SK-N-SH treated with all-trans-retinoic acid at 6 μM for 48 hours (cell line): ENCODE measurements at regions not wholly inside any gene's neighbourhood (a gene's known extent, or its start where the extent isn't known, plus 50 kb on each side); places are given as distances from the start of the nearest gene placed in this dataset.

Experiments used
- ATAC-seq: fragments of 200-7000 bp; cut with Tn5 transposase; 3 replicates; pipeline ENCODE4 v1.9.1; 2020; ENCODE audit warnings: mild to moderate bottlenecking, moderate library complexity
- ARNTL ChIP-seq: fragments of 450-650 bp; formaldehyde crosslinking; IDR thresholded peaks from 2 replicates; pipeline ENCODE4 v1.5.0; 2020; ENCODE audit warnings: low read depth, mild to moderate bottlenecking, moderate library complexity, borderline replicate concordance
- BACH2 ChIP-seq: fragments of 250-450 bp; sonication (Bioruptor Pico); IDR thresholded peaks from 2 replicates; pipeline ENCODE4 v1.9.0; 2021; ENCODE audit warnings: mild to moderate bottlenecking, borderline replicate concordance
- CSDC2 ChIP-seq: fragments of 250-450 bp; sonication (Bioruptor Pico); IDR thresholded peaks from 2 replicates; pipeline ENCODE4 v1.5.0; 2020; ENCODE audit warnings: mild to moderate bottlenecking, moderate library complexity
- CSRNP3 ChIP-seq: fragments of 250-450 bp; sonication (Bioruptor Pico); IDR thresholded peaks from 2 replicates; pipeline ENCODE4 v1.5.1; 2021; ENCODE audit warnings: mild to moderate bottlenecking, moderate library complexity
- ESRRG ChIP-seq: fragments of 250-450 bp; sonication (Bioruptor Pico); IDR thresholded peaks from 2 replicates; pipeline ENCODE4 v1.6.1; 2021; ENCODE audit warnings: mild to moderate bottlenecking
- GLIS3 ChIP-seq: fragments of 250-450 bp; sonication (Bioruptor Pico); IDR thresholded peaks from 2 replicates; pipeline ENCODE4 v1.5.0; 2020; ENCODE audit warnings: mild to moderate bottlenecking, moderate library complexity
- ISL1 ChIP-seq: fragments of 250-450 bp; sonication (Bioruptor Pico); IDR thresholded peaks from 2 replicates; pipeline ENCODE4 v2.1.2; 2022; ENCODE audit warnings: mild to moderate bottlenecking, moderate library complexity
- PPARA ChIP-seq: fragments of 250-450 bp; sonication (Bioruptor Pico); IDR thresholded peaks from 2 replicates; pipeline ENCODE4 v1.5.0; 2020; ENCODE audit warnings: mild to moderate bottlenecking, borderline replicate concordance
- RARB ChIP-seq: fragments of 250-450 bp; sonication (Bioruptor Pico); IDR thresholded peaks from 2 replicates; pipeline ENCODE4 v1.8.0; 2021; ENCODE audit warnings: mild to moderate bottlenecking, moderate library complexity
- SNAI2 ChIP-seq: fragments of 250-450 bp; sonication (Bioruptor Pico); IDR thresholded peaks from 2 replicates; pipeline ENCODE4 v1.5.0; 2020; ENCODE audit warnings: mild to moderate bottlenecking, moderate library complexity
- TCF4 ChIP-seq: fragments of 250-450 bp; sonication (Bioruptor Pico); IDR thresholded peaks from 2 replicates; pipeline ENCODE4 v1.8.0; 2021; ENCODE audit warnings: mild to moderate bottlenecking, moderate library complexity, borderline replicate concordance
- ZC3H10 ChIP-seq: fragments of 250-450 bp; sonication (Bioruptor Pico); IDR thresholded peaks from 2 replicates; pipeline ENCODE4 v1.5.1; 2021; ENCODE audit warnings: mild to moderate bottlenecking, moderate library complexity
- ZFP3 ChIP-seq: fragments of 250-450 bp; sonication (Bioruptor Pico); IDR thresholded peaks from 2 replicates; pipeline ENCODE4 v1.5.0; 2020; ENCODE audit warnings: mild to moderate bottlenecking, moderate library complexity
- ZFP30 ChIP-seq: fragments of 450-650 bp; formaldehyde crosslinking; IDR thresholded peaks from 2 replicates; pipeline ENCODE4 v1.5.0; 2022; ENCODE audit warnings: mild to moderate bottlenecking, moderate library complexity
- ZNF565 ChIP-seq: fragments of 450-650 bp; formaldehyde crosslinking; conservative IDR thresholded peaks from 2 replicates; pipeline ENCODE4 v1.5.0; 2020; ENCODE audit warnings: low read depth, mild to moderate bottlenecking, moderate library complexity
- ZNF70 ChIP-seq: fragments of 450-650 bp; formaldehyde crosslinking; IDR thresholded peaks from 2 replicates; pipeline ENCODE4 v1.5.0; 2020; ENCODE audit warnings: mild to moderate bottlenecking, moderate library complexity
- ZNF8 ChIP-seq: fragments of 450-650 bp; formaldehyde crosslinking; IDR thresholded peaks from 2 replicates; pipeline ENCODE4 v1.5.0; 2020; ENCODE audit warnings: mild to moderate bottlenecking, moderate library complexity
- TF ChIP-seq, protein P1 (sequence below): fragments of 250-450 bp; sonication (Bioruptor Pico); IDR thresholded peaks from 2 replicates; pipeline ENCODE4 v1.5.0; 2020; ENCODE audit warnings: mild to moderate bottlenecking, moderate library complexity
- TF ChIP-seq, protein P2 (sequence below): fragments of 250-450 bp; sonication (Bioruptor Pico); IDR thresholded peaks from 2 replicates; pipeline ENCODE4 v1.8.0; 2021; ENCODE audit warnings: low read depth, mild to moderate bottlenecking, moderate library complexity, borderline replicate concordance

- TF ChIP-seq ARNTL (CRISPR knock-in tag) (no peak), CSDC2 (CRISPR knock-in tag) (no peak), RARB (CRISPR knock-in tag) (no peak), ZFP3 (CRISPR knock-in tag) (no peak), ZNF70 (no peak), CSRNP3 (CRISPR knock-in tag) (no peak), ZNF8 (CRISPR knock-in tag) (no peak), ZC3H10 (CRISPR knock-in tag) (no peak), ISL1 (CRISPR knock-in tag) (no peak)
- TF ChIP-seq, protein P1, sequence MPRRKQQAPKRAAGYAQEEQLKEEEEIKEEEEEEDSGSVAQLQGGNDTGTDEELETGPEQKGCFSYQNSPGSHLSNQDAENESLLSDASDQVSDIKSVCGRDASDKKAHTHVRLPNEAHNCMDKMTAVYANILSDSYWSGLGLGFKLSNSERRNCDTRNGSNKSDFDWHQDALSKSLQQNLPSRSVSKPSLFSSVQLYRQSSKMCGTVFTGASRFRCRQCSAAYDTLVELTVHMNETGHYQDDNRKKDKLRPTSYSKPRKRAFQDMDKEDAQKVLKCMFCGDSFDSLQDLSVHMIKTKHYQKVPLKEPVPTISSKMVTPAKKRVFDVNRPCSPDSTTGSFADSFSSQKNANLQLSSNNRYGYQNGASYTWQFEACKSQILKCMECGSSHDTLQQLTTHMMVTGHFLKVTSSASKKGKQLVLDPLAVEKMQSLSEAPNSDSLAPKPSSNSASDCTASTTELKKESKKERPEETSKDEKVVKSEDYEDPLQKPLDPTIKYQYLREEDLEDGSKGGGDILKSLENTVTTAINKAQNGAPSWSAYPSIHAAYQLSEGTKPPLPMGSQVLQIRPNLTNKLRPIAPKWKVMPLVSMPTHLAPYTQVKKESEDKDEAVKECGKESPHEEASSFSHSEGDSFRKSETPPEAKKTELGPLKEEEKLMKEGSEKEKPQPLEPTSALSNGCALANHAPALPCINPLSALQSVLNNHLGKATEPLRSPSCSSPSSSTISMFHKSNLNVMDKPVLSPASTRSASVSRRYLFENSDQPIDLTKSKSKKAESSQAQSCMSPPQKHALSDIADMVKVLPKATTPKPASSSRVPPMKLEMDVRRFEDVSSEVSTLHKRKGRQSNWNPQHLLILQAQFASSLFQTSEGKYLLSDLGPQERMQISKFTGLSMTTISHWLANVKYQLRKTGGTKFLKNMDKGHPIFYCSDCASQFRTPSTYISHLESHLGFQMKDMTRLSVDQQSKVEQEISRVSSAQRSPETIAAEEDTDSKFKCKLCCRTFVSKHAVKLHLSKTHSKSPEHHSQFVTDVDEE (CRISPR knock-in tag): no peak
- TF ChIP-seq, protein P2, sequence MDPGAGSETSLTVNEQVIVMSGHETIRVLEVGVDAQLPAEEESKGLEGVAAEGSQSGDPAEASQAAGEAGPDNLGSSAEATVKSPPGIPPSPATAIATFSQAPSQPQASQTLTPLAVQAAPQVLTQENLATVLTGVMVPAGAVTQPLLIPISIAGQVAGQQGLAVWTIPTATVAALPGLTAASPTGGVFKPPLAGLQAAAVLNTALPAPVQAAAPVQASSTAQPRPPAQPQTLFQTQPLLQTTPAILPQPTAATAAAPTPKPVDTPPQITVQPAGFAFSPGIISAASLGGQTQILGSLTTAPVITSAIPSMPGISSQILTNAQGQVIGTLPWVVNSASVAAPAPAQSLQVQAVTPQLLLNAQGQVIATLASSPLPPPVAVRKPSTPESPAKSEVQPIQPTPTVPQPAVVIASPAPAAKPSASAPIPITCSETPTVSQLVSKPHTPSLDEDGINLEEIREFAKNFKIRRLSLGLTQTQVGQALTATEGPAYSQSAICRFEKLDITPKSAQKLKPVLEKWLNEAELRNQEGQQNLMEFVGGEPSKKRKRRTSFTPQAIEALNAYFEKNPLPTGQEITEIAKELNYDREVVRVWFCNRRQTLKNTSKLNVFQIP (CRISPR knock-in tag): no peak
- no peak for ATAC-seq
Observed at GRCh38 chr1:192441492-192441891, 124.7 kb downstream of the RGS21 start.

DNA sequence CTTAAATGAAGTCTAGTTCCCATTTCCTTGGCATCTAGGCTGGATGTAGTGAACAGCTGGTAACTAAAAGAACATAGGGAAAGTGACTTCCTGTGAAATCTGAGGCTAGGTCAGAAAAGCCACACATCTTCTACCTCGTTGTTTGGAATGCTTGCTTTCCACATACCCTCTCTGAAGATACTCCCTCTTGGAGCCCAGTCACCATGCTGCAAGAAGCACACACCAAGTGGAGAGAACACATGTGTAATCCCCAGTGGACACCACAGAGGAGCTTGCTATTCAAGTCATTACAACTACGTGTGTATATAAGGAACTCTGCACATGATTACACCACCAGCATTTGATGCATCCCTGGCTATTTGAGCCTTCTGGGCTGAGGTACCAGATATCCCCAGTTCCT, 125.9 kb downstream of the RGS21 start:
- TF ChIP-seq BACH2 (no peak), CSRNP3 (CRISPR knock-in tag) (no peak), SNAI2 (CRISPR knock-in tag) (no peak), PPARA (no peak), TCF4 (CRISPR knock-in tag) (no peak), ZFP3 (CRISPR knock-in tag) (no peak), ZNF565 (CRISPR knock-in tag) (no peak), ESRRG (no peak), GLIS3 (CRISPR knock-in tag) (no peak), ZFP30 (CRISPR knock-in tag) (no peak)
- TF ChIP-seq, protein P1 (CRISPR knock-in tag): no peak
- TF ChIP-seq, protein P2 (CRISPR knock-in tag): no peak
- ATAC-seq: no peak
